B cell (primary cell): ENCODE measurements at regions not wholly inside any gene's neighbourhood (a gene's known extent, or its start where the extent isn't known, plus 50 kb on each side); places are given as distances from the start of the nearest gene placed in this dataset.

Source experiments
- ATAC-seq: fragments of 200-7000 bp; cut with Tn5 transposase; one replicate; pipeline ENCODE4 v1.10.0; 2021; ENCODE audit warnings: low read depth, mild to moderate bottlenecking, moderate number of reproducible peaks, moderate library complexity
- CTCF ChIA-PET: fragments of 350-600 bp; sonication (Branson Sonifier 250); formaldehyde crosslinking; loops from one replicate; lab custom pipeline; 2021; ENCODE audit warnings: antibody characterized with exemption, inconsistent platforms; lab: Charles Lee
- POLR2A ChIA-PET: fragments of 350-600 bp; sonication (Branson Sonifier 250); formaldehyde crosslinking; loops from one replicate; lab custom pipeline; 2021; ENCODE audit warnings: antibody characterized with exemption; lab: Charles Lee
- DNase-seq: peaks from one replicate; pipeline ENCODE4 v3.0.0; 2013
- H2AFZ ChIP-seq: 2 replicates; pipeline ENCODE4 v1.6.1; 2012; ENCODE audit warnings: mild to moderate bottlenecking, low read depth, low read length; ENCODE audit not compliant: insufficient read depth, poor library complexity, severe bottlenecking
- H3K27ac ChIP-seq, 2 donors: 1 replicate in 1 of 2; 2 replicates in 1 of 2; pipeline ENCODE4 v1.5.1; 2012 to 2013; ENCODE audit warnings: low read length in 2 of 2, mild to moderate bottlenecking in 2 of 2, moderate library complexity in 1 of 2
- H3K27me3 ChIP-seq, 4 experiments: fragments of 200-600 bp in 1 of 4; sonication (generic) in 1 of 4; replicated peaks in 1 of 4; 1 replicate in 2 of 4; 2 replicates in 2 of 4; pipeline versions ENCODE4 v1.6.1 to v1.7.0; 2013 to 2016; ENCODE audit warnings: low read length in 3 of 4, mild to moderate bottlenecking in 2 of 4, mixed read lengths in 1 of 4, moderate library complexity in 1 of 4; ENCODE audit not compliant: insufficient read depth in 4 of 4, control insufficient read depth in 3 of 4; ENCODE audit errors: control extremely low read depth in 1 of 4
- H3K36me3 ChIP-seq, 2 experiments: replicated peaks in 1 of 2; 1 replicate in 1 of 2; 2 replicates in 1 of 2; pipeline versions ENCODE4 v1.6.1 to v1.7.1; 2013; ENCODE audit warnings: low read length in 1 of 2; ENCODE audit not compliant: insufficient read depth in 2 of 2, control insufficient read depth in 1 of 2; ENCODE audit errors: control extremely low read depth in 1 of 2, extremely low read depth in 1 of 2
- H3K4me1 ChIP-seq, 2 donors: fragments of 200-600 bp in 1 of 2; sonication (generic) in 1 of 2; 1 replicate in 1 of 2; 2 replicates in 1 of 2; pipeline versions ENCODE4 v1.5.1 to v1.6.1; 2013 to 2017; ENCODE audit warnings: low read length in 2 of 2; ENCODE audit not compliant: control insufficient read depth in 2 of 2, insufficient read depth in 2 of 2
- H3K4me2 ChIP-seq: replicated peaks from 2 replicates; pipeline ENCODE3; 2012; ENCODE audit warnings: mild to moderate bottlenecking, low read depth, low read length; ENCODE audit not compliant: poor library complexity, severe bottlenecking
- H3K4me3 ChIP-seq, 5 experiments: fragments of 200-600 bp in 1 of 5; sonication (generic) in 1 of 5; 1 replicate in 3 of 5; 2 replicates in 2 of 5; pipeline versions ENCODE4 v1.5.1 to v1.7.0; 2011 to 2016; ENCODE audit warnings: low read length in 4 of 5, mild to moderate bottlenecking in 4 of 5, low read depth in 2 of 5, control low read depth in 1 of 5, moderate library complexity in 1 of 5; ENCODE audit not compliant: insufficient read depth in 1 of 5; ENCODE audit errors: control extremely low read depth in 1 of 5, extremely low read depth in 1 of 5
- H3K79me2 ChIP-seq: fragments of 200-600 bp; sonication (generic); one replicate; pipeline ENCODE4 v1.6.0; 2016; ENCODE audit warnings: low read length; ENCODE audit not compliant: control insufficient read depth, insufficient read depth
- H3K9ac ChIP-seq: fragments of 200-600 bp; sonication (generic); 2 replicates; pipeline ENCODE4 v1.6.1; 2017; ENCODE audit warnings: mild to moderate bottlenecking, low read length, moderate library complexity
- H3K9me3 ChIP-seq, 3 donors: one replicate each; pipeline versions ENCODE4 v1.6.1 to v1.7.1; 2013; ENCODE audit warnings: low read length in 2 of 3; ENCODE audit not compliant: control insufficient read depth in 2 of 3, insufficient read depth in 1 of 3; ENCODE audit errors: control extremely low read depth in 1 of 3
- H4K20me1 ChIP-seq: 2 replicates; pipeline ENCODE4 v1.6.0; 2012; ENCODE audit warnings: mild to moderate bottlenecking, low read length; ENCODE audit not compliant: insufficient read depth, control insufficient read depth, poor library complexity, severe bottlenecking
- H3K27ac Mint-ChIP-seq: one replicate; pipeline ENCODE4 v1.8.0; 2021; ENCODE audit warnings: mixed read lengths
- H3K27me3 Mint-ChIP-seq: one replicate; pipeline ENCODE4 v1.8.0; 2021; ENCODE audit warnings: mixed read lengths
- H3K4me1 Mint-ChIP-seq: one replicate; pipeline ENCODE4 v1.8.0; 2021; ENCODE audit warnings: mixed read lengths
- H3K4me3 Mint-ChIP-seq: one replicate; pipeline ENCODE4 v1.8.0; 2021; ENCODE audit warnings: mixed read lengths
- H3K9me3 Mint-ChIP-seq: one replicate; pipeline ENCODE4 v1.8.0; 2022; ENCODE audit warnings: mixed read lengths; ENCODE audit not compliant: insufficient read depth
- EZH2 ChIP-seq: IDR thresholded peaks from 2 replicates; pipeline ENCODE4 v1.6.1; 2012; ENCODE audit warnings: borderline replicate concordance, low read depth, mild to moderate bottlenecking, moderate library complexity, low read length; ENCODE audit not compliant: insufficient read depth, poor library complexity, severe bottlenecking
- WGBS: methylation state at CpG from one replicate; pipeline ENCODE4 v1.1.5; 2013; ENCODE audit warnings: missing lambda C conversion rate; ENCODE audit not compliant: insufficient coverage; 5-methylcytosine and 5-hydroxymethylcytosine counted together
- intact Hi-C: fragments of 100-400 bp; cut with micrococcal nuclease; formaldehyde crosslinking; loops from one replicate; pipeline ENCODE4 v1.10.0; 2022
- TF ChIP-seq, protein P1 (sequence below): fragments of 200-600 bp; IDR thresholded peaks from one replicate; pipeline ENCODE4 v1.8.0; 2022; ENCODE audit warnings: antibody characterized with exemption, mild to moderate bottlenecking

GRCh38 chr13:74306496-74306895, 172.3 kb upstream of the KLF12 start:
- ATAC-seq, result no peak
- intact Hi-C loops, result no loop called here
- H3K4me3 ChIP-seq, result no peak overlapping the region
- no peak for DNase-seq
- ChIA-PET CTCF (interaction anchor here (0.8 to 1.0 kb wide), 2 partner anchors 19 to 100 kb away, joined by 3 to 4 read pairs; no protein-coding TSS in a partner anchor), POLR2A (no interaction called here)
- no peak overlapping the region for H3K27ac ChIP-seq
- no peaks in the 10 kb centered on the region for H3K9me3 ChIP-seq
- Mint-ChIP-seq H3K27me3 (peaks cover 18% of the 10 kb centered on the region), H3K27ac (no peak overlapping the region), H3K4me3 (no peak overlapping the region), H3K4me1 (no peaks in the 10 kb centered on the region), H3K9me3 (no peaks in the 10 kb centered on the region)
- no peaks in the 10 kb centered on the region for H3K27me3 ChIP-seq
- no peak overlapping the region for H3K9ac ChIP-seq
- H4K20me1 ChIP-seq, result no peaks in the 10 kb centered on the region
- H3K4me1 ChIP-seq, result no peaks in the 10 kb centered on the region
- H3K4me2 ChIP-seq, result no peak overlapping the region
- H3K79me2 ChIP-seq, result no peaks in the 10 kb centered on the region
- H3K36me3 ChIP-seq, result no peaks in the 10 kb centered on the region
- no CpG with 5 or more reads among the region's 2 CpGs for WGBS
- TF ChIP-seq, protein P1, sequence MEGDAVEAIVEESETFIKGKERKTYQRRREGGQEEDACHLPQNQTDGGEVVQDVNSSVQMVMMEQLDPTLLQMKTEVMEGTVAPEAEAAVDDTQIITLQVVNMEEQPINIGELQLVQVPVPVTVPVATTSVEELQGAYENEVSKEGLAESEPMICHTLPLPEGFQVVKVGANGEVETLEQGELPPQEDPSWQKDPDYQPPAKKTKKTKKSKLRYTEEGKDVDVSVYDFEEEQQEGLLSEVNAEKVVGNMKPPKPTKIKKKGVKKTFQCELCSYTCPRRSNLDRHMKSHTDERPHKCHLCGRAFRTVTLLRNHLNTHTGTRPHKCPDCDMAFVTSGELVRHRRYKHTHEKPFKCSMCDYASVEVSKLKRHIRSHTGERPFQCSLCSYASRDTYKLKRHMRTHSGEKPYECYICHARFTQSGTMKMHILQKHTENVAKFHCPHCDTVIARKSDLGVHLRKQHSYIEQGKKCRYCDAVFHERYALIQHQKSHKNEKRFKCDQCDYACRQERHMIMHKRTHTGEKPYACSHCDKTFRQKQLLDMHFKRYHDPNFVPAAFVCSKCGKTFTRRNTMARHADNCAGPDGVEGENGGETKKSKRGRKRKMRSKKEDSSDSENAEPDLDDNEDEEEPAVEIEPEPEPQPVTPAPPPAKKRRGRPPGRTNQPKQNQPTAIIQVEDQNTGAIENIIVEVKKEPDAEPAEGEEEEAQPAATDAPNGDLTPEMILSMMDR, result no peak
- TF ChIP-seq EZH2, result no peak
- H2AFZ ChIP-seq, result no peak overlapping the region

- Histone ChIP-seq H3K4me1 (no peaks in the 10 kb centered on the region), H4K20me1 (no peaks in the 10 kb centered on the region), H3K4me3 (no peak overlapping the region), H3K27me3 (no peaks in the 10 kb centered on the region), H3K36me3 (no peaks in the 10 kb centered on the region), H3K4me2 (no peak overlapping the region), H3K9me3 (no peaks in the 10 kb centered on the region), H3K27ac (no peak overlapping the region), H3K9ac (no peak overlapping the region), H2AFZ (no peak overlapping the region), H3K79me2 (no peaks in the 10 kb centered on the region)
- ATAC-seq (no peak), DNase-seq (no peak)
- H3K27me3 Mint-ChIP-seq, result peaks cover 16% of the 10 kb centered on the region
- no peaks in the 10 kb centered on the region for H3K4me1 Mint-ChIP-seq
- no peak overlapping the region for H3K4me3 Mint-ChIP-seq
- H3K9me3 Mint-ChIP-seq, result no peaks in the 10 kb centered on the region
- WGBS, result 100% methylated on average over 1 of the region's 3 CpGs
- no peak overlapping the region for H3K27ac Mint-ChIP-seq
- intact Hi-C loops, result no loop called here
- TF ChIP-seq EZH2, result no peak
- TF ChIP-seq, protein P1, result no peak
- ChIA-PET POLR2A (no interaction called here), CTCF (interaction anchor here (1.0 kb wide), 1 partner anchor 101 kb away, joined by 4 read pairs; no protein-coding TSS in a partner anchor)
Measured at GRCh38 chr13:74305876-74306275, 171.7 kb upstream of the KLF12 start.
